Nephron progenitor cell (in vitro differentiated cells): ENCODE measurements at regions not wholly inside any gene's neighbourhood (a gene's known extent, or its start where the extent isn't known, plus 50 kb on each side); places are given as distances from the start of the nearest gene placed in this dataset.

Experiments used
- DNase-seq: peaks from one replicate; pipeline ENCODE4 v3.0.0; 2021
- H3K27ac Mint-ChIP-seq: 2 replicates; pipeline ENCODE4 v1.8.0; 2021; ENCODE audit warnings: mild to moderate bottlenecking, moderate library complexity, mixed read lengths
- H3K27me3 Mint-ChIP-seq: 2 replicates; pipeline ENCODE4 v1.8.0; 2021; ENCODE audit warnings: mild to moderate bottlenecking, low read depth, mixed read lengths; ENCODE audit not compliant: poor library complexity
- H3K36me3 Mint-ChIP-seq: 2 replicates; pipeline ENCODE4 v1.8.0; 2021; ENCODE audit warnings: low read depth, mixed read lengths
- H3K4me1 Mint-ChIP-seq: 2 replicates; pipeline ENCODE4 v1.8.0; 2021; ENCODE audit warnings: mixed read lengths
- H3K4me3 Mint-ChIP-seq: 2 replicates; pipeline ENCODE4 v1.8.0; 2021; ENCODE audit warnings: mild to moderate bottlenecking, moderate library complexity, mixed read lengths
- H3K9me3 Mint-ChIP-seq: 2 replicates; pipeline ENCODE4 v1.8.0; 2021; ENCODE audit warnings: mild to moderate bottlenecking, moderate library complexity, mixed read lengths
- CTCF ChIP-seq: fragments of 200-600 bp; sonication (generic); IDR thresholded peaks from 2 replicates; pipeline ENCODE4 v1.5.0; 2021; ENCODE audit warnings: antibody characterized with exemption

- Mint-ChIP-seq H3K36me3 (no peaks in the 10 kb centered on the region), H3K27me3 (no peaks in the 10 kb centered on the region), H3K9me3 (no peaks in the 10 kb centered on the region), H3K4me1 (no peaks in the 10 kb centered on the region), H3K4me3 (no peak overlapping the region), H3K27ac (no peak overlapping the region)
- no peak for DNase-seq
- no peak for TF ChIP-seq CTCF
Measured at GRCh38 chr5:129228577-129228976, 134.0 kb downstream of the ISOC1 start.

- H3K27ac Mint-ChIP-seq: no peak overlapping the region
- no peak for DNase-seq
- no peak for TF ChIP-seq CTCF
- H3K36me3 Mint-ChIP-seq: no peaks in the 10 kb centered on the region
- H3K9me3 Mint-ChIP-seq: no peaks in the 10 kb centered on the region
- H3K4me3 Mint-ChIP-seq: no peak overlapping the region
- peaks cover 7% of the 10 kb centered on the region for H3K27me3 Mint-ChIP-seq
- no peaks in the 10 kb centered on the region for H3K4me1 Mint-ChIP-seq
Measured at GRCh38 chr5:129241755-129242154, 147.2 kb downstream of the ISOC1 start.

- Mint-ChIP-seq H3K4me3 (no peak overlapping the region), H3K27ac (no peak overlapping the region), H3K9me3 (no peaks in the 10 kb centered on the region), H3K36me3 (no peaks in the 10 kb centered on the region), H3K27me3 (peaks cover 7% of the 10 kb centered on the region), H3K4me1 (no peaks in the 10 kb centered on the region)
- no peak for DNase-seq
- no peak for TF ChIP-seq CTCF
Measured at GRCh38 chr5:129243039-129243438, 148.5 kb downstream of the ISOC1 start.

GRCh38 chr5:129244478-129244877 lies 149.9 kb downstream of the ISOC1 start:
- H3K4me3 Mint-ChIP-seq: no peak overlapping the region
- no peak overlapping the region for H3K27ac Mint-ChIP-seq
- no peaks in the 10 kb centered on the region for H3K9me3 Mint-ChIP-seq
- TF ChIP-seq CTCF: no peak
- DNase-seq: no peak
- H3K27me3 Mint-ChIP-seq: peaks cover 10% of the 10 kb centered on the region
- no peaks in the 10 kb centered on the region for H3K4me1 Mint-ChIP-seq
- H3K36me3 Mint-ChIP-seq: no peaks in the 10 kb centered on the region

- Mint-ChIP-seq H3K4me3 (no peak overlapping the region), H3K9me3 (no peaks in the 10 kb centered on the region), H3K27ac (no peak overlapping the region), H3K4me1 (no peaks in the 10 kb centered on the region), H3K27me3 (peaks cover 10% of the 10 kb centered on the region), H3K36me3 (no peaks in the 10 kb centered on the region)
- DNase-seq: no peak
- no peak for TF ChIP-seq CTCF
Measured at GRCh38 chr5:129245489-129245888, 150.9 kb downstream of the ISOC1 start.

GRCh38 chr5:129246088-129246487 lies 151.5 kb downstream of the ISOC1 start:
- no peak for TF ChIP-seq CTCF
- H3K36me3 Mint-ChIP-seq: no peaks in the 10 kb centered on the region
- H3K9me3 Mint-ChIP-seq: no peaks in the 10 kb centered on the region
- H3K27me3 Mint-ChIP-seq: peaks cover 10% of the 10 kb centered on the region
- H3K4me3 Mint-ChIP-seq: no peak overlapping the region
- no peak overlapping the region for H3K27ac Mint-ChIP-seq
- no peak for DNase-seq
- no peaks in the 10 kb centered on the region for H3K4me1 Mint-ChIP-seq
